NCI-H1092 treated with DMSO at 0.1 percent for 48 hours (cell line): ENCODE measurements at regions not wholly inside any gene's neighbourhood (a gene's known extent, or its start where the extent isn't known, plus 50 kb on each side); places are given as distances from the start of the nearest gene placed in this dataset.
"Not testable (repeated sequence)": the region's sequence is repeated elsewhere in the genome, so short reads cannot be mapped to it uniquely, and the experiment has no call there.

ENCODE experiments used
- DNase-seq: peaks from one replicate; lab custom pipeline; 2025; lab: John Stamatoyannopoulos, UW

GRCh38 chr3:104396974-104397669 lies 969.6 kb upstream of the ALCAM start:
- DNase-seq: no peak

GRCh38 chr3:104397713-104398112 lies 969.0 kb upstream of the ALCAM start:
- DNase-seq: no peak

GRCh38 chr3:104402902-104403301 lies 963.8 kb upstream of the ALCAM start:
- no peak for DNase-seq

- DNase-seq: no peak
These were observed 955.0 kb upstream of the ALCAM start for GRCh38 chr3:104411757-104412156.

- no peak for DNase-seq
These were observed 953.8 kb upstream of the ALCAM start for GRCh38 chr3:104412608-104413580.

DNA sequence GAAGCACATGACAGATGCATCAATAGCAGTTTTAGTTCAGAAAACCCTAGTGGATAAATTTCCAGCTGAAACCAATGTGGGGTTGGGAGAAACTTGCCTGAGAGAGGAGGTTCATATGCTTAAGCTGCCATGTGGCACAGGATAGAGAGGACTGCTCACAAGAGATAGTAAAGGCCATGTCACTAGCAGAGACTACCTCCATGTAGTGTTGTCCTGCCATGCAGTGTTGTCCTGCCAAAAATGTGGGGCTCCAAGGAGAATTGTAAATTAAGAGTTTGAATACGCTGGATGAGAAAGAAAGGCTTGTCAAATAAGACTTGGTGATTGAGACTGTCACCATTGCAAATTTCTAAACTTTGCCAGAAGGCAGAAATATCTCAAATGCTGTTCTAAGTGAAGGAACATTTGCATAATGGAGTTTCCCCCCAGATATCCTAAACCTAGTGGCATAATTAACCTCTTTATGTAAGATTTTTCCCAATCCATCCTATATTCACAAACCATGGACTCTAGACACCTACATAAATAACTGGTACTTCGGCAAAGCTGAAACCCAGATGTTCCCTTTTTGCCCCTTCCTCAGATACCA lies 938.3 kb upstream of the ALCAM start:
- DNase-seq: no peak

GRCh38 chr3:104429727-104430126 lies 937.0 kb upstream of the ALCAM start:
- DNase-seq: no peak

GRCh38 chr3:104436506-104436905 lies 930.2 kb upstream of the ALCAM start:
- no peak for DNase-seq

DNA sequence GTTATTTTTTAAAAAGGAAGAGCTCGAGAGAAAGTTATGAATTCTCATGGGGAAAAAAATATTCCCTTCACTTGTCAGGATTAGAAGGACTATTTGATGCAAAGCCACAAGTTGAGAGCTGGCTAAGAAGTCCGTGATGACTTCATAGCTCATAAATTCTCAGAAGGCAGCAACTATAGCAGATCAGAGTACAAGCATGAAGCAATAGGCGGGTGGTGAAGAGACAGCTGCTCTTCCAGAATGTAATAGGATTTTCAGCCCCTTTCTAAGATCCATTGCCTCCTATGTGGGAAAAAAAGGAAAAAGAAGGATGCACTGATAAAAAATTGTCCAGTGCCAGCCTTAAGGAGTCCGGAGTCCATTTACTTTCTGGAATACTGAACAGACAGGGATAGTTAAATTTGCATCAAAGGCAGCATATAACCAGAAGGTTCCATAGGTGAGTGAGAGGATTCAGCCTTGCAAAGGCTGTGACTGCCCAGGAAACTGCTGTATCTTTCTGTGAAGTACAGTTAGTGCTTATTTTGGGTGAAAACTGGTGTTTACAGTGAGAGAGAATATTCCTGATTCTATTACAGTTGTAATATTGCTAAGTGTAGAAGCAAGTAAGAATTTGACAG lies 929.5 kb upstream of the ALCAM start:
- no peak for DNase-seq

DNA sequence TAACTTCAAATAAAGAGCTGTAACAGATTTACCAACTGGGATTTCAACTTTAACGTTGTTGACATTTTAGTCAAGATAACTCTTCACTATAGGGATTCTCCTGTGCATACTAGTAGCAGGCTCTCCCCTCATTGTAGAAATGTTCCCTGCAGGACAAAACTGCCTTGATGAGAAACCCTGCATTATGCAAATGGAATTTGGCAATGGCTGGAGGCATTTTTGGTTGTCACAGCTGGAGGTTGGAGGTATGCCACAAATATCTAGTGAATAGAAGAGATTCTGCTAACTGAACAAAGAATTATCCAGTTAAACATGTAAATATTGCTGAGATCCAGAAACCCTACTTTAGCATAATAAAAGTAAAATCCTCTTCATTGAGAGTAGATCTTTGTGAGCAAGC lies 928.8 kb upstream of the ALCAM start:
- no peak for DNase-seq

- no peak for DNase-seq
These were observed 928.0 kb upstream of the ALCAM start for GRCh38 chr3:104438706-104439105.

GRCh38 chr3:104445252-104445919 lies 921.3 kb upstream of the ALCAM start:
- DNase-seq: not testable (repeated sequence)

- no peak for DNase-seq
These were observed 919.0 kb upstream of the ALCAM start for GRCh38 chr3:104447681-104448080.

DNA sequence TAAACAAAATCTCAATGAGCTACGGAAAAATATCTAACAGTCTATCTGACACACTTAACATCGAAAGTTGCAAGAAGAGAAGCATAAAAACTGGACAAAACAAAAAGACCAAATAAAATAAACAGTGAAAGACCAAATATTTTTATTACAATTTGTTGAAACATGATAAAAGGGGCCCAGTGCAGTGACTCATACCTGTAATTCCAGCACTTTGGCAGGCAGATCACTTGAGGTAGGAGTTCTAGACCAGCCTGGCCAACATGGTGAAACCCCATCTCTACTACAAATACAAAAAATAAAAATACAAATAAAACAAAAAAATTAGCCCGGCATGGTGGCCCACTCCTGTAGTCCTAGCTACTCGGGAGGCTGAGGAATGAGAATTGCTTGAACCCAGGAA lies 914.0 kb upstream of the ALCAM start:
- DNase-seq: no peak

DNA sequence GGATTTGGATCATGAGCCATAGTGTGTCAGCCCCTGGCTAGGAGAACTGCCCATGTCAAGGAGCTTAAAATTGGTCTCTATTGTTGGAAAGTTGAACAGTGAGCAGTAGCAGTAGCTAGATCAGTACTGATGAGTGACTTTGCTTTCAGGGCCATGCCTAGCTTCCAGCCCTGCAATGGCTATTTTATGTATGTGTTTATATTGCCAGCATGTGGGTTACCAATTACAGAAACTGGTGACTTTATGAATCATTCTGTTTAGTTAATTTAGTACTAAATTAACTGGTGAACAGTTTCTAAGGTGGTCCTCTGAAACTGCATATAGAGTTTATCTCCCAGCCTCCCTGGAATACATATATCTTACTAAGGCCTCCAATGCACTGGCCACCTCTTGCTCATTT lies 908.1 kb upstream of the ALCAM start:
- DNase-seq: no peak

- DNase-seq: no peak
These were observed 906.0 kb upstream of the ALCAM start for GRCh38 chr3:104460477-104461406.

DNA sequence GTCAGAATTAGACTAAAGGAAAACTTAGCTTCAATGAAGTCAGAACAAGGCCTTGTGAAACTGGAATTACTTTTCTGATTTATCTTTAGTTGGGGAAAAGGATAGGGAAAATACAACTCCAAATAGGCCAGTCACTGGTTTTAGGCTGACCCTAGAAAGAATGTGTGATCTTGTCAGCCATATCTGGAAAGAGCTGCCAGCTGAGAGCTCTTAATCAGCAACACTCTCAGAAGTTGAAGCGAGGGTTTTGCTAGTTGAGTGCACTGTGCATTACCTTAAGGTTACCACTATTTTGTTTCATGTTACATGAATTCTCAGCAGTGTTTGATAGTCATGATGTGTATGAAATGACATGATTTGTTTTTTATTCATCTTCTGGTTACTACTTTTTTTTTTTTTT lies 905.3 kb upstream of the ALCAM start:
- DNase-seq: no peak

- DNase-seq: no peak
These were observed 894.5 kb upstream of the ALCAM start for GRCh38 chr3:104472221-104472620.

- DNase-seq: no peak
These were observed 892.7 kb upstream of the ALCAM start for GRCh38 chr3:104474011-104474410.

DNA sequence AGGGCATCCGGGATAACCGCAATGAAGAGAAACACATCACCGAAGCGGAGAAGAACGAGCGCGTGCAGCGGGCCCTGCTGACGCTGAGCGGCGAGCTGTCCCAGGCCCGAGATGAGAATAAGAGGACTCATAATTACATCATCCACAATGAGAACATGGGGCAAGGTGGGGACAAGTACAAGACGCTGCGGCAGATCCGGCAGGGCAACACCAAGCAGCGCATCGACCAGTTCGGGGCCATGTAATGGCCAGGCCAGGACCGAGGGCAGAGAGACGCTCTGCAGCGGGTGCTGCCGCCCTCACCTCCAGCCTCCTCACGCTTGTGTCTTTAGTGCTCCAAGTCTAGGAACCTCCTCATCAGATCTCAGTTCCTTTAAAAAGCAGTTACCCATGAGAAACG lies 863.7 kb upstream of the ALCAM start:
- no peak for DNase-seq
